ENCODE measurements at regions not wholly inside any gene's neighbourhood (a gene's known extent, or its start where the extent isn't known, plus 50 kb on each side); places are given as distances from the start of the nearest gene placed in this dataset.
A peak's percentile ranks its signal among the peaks of the same experiment; 100 is the strongest.

DNA sequence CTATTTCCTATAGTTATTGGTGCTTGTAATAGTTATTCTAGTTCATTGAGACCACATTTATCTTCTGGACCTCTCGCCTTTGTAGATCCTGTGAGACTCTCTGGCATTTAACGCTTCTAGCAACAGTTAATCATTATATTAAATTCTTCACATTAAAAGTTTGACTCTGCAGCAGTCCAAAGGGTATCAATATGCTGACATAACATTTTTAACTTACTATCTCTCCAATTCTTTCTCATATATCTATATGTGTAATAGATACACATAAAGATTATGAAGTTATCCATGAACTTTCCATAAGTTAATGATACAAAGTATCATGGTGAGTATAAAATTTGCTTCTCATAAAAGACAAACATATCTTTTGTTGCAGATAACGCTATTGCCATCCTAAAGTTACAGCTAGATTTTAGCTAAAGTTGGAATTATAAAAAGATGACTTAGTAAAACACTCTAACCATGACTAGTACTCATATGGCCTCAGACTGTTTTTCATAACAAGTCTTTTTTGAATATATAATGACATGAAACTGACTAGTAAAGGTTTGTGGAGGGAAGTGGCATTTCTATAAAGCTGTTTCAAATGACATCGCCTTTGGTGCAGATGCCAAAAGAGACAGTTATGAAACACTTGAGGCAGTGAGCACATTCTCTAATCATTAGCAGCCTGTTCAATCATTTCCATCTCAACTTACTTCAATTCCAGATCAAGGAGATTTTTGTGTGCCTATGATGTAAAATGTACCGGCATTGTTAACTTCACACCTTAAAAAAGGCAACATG is 379.3 kb upstream of the CBLB start:
- no peak overlapping the region for H3K4me3 ChIP-seq (ENCODE audit: low read depth, low read length)
- no peak for DNase-seq (ENCODE audit: low read depth)
- TF ChIP-seq, protein P1, sequence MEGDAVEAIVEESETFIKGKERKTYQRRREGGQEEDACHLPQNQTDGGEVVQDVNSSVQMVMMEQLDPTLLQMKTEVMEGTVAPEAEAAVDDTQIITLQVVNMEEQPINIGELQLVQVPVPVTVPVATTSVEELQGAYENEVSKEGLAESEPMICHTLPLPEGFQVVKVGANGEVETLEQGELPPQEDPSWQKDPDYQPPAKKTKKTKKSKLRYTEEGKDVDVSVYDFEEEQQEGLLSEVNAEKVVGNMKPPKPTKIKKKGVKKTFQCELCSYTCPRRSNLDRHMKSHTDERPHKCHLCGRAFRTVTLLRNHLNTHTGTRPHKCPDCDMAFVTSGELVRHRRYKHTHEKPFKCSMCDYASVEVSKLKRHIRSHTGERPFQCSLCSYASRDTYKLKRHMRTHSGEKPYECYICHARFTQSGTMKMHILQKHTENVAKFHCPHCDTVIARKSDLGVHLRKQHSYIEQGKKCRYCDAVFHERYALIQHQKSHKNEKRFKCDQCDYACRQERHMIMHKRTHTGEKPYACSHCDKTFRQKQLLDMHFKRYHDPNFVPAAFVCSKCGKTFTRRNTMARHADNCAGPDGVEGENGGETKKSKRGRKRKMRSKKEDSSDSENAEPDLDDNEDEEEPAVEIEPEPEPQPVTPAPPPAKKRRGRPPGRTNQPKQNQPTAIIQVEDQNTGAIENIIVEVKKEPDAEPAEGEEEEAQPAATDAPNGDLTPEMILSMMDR (IDR thresholded peaks at IDR 0.05; ENCODE audit: insufficient read depth, low read depth, low read length), result no peak

DNA sequence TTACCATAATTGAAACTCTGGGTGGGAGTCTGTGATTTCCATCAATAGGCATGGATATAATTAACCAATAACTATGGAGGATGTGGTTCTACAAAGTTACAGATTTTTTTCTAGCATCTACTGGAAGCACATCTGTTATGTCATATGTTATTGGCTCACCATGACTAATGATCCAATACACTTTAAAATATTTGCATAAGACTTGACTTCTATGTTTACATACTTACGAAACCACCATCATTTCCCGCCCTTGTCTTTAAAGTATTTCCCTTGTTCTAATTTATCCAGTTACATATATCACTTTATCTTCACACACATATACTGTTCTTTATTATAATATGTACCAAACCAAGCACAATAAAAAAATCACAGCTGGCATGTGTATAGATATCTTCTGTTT is 380.3 kb upstream of the CBLB start:
- DNase-seq (ENCODE audit: low read depth), result peak; percentile 80
- H3K4me3 ChIP-seq (ENCODE audit: low read depth, low read length), result no peak overlapping the region
- TF ChIP-seq, protein P1 (IDR thresholded peaks at IDR 0.05; ENCODE audit: insufficient read depth, low read depth, low read length), result no peak

DNA sequence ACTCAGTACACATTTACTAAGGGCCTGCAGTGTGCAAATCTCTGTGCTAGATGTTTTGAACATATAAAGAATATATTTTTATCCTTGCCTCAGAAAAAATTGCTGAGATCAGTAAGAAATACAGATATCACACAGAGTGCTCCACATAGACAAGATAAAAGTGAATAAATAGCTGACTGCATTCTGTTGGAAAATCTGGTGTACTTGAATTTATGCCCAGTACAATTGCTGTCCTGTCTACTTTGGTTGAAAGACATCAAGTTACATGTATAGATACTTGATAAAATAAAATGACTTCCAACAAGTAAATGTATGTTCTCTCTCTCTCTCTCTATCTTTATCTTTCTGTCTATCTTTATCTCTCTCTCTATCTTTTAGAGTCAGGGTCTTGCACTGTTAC is 381.2 kb upstream of the CBLB start:
- DNase-seq (ENCODE audit: low read depth), result no peak
- TF ChIP-seq, protein P1 (IDR thresholded peaks at IDR 0.05; ENCODE audit: insufficient read depth, low read depth, low read length), result no peak
- H3K4me3 ChIP-seq (ENCODE audit: low read depth, low read length), result no peak overlapping the region

DNA sequence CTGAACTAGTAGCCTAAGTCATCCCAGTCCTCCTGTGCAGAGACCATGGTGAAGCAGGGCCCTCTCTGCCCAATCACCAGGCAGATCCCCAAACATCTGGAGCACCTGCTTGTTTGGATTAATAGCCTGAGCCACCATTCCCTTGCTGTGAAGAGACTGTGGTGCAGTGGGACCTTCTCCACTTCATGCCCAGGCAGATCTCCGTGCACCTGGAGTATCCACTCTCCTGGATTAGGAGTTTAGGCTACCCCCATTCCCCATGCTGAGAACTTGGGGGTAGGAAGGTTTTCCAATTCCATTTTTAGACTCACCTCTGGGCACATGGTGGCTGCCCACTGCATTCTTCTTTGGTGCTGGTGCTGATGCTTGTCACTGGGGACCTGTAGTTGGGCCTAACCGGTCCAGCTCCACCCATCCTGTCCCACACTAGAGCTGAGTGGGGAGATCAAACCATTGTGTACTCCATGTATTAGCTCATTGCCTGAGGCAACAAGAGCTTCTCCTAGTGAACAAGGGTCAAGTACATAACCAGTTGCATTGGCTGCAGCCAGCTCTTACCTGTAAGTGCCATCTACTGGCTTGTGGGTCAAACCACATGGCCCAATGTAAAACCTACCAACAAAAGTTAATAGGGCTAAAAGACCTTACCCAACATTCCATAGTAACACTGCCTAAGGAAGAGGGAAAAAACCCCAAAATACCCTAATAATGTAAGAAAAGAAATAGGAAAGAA is 382.5 kb upstream of the CBLB start:
- TF ChIP-seq, protein P1 (IDR thresholded peaks at IDR 0.05; ENCODE audit: insufficient read depth, low read depth, low read length), result no peak
- DNase-seq (ENCODE audit: low read depth), result no peak
- no peak overlapping the region for H3K4me3 ChIP-seq (ENCODE audit: low read depth, low read length)

GRCh38 chr3:106255870-106256248 is 387.0 kb upstream of the CBLB start:
- H3K4me3 ChIP-seq (ENCODE audit: low read depth, low read length), result no peak overlapping the region
- TF ChIP-seq, protein P1 (IDR thresholded peaks at IDR 0.05; ENCODE audit: insufficient read depth, low read depth, low read length), result no peak
- no peak for DNase-seq (ENCODE audit: low read depth)

DNA sequence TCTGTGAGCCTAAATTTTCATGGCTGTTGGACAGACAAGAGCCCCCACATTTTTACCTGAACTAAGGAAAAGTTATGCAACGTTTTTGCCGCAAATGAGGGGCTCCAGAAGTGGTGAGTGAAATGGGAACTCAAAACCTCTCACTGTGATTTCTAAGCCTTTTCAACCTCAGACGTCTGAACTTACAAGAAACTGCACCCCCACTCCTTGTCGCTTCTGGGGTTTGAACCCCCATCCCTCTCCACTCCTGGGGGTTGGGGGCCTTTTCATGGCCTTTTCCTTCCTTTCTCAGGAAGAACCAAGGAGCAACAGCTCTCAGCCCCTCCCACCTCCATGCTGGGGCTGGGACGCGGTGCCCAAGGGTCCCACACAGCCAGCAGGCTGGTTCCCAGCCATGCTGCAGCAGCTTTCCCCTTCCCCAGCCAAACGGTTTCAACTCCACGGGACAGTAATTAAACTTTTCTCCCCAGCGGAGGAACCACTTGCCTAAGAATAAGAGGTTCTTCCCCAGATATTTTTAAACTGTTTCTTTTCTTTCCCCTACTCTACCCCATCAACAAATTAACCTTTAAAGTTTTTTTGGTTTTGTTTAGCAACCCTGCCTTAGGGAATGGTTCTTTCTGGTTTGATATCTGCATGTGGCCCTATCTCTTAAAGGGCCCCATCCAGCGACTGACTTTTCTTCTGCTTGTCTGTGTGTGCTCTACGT is 387.6 kb upstream of the CBLB start:
- no peak for DNase-seq (ENCODE audit: low read depth)
- TF ChIP-seq, protein P1 (IDR thresholded peaks at IDR 0.05; ENCODE audit: insufficient read depth, low read depth, low read length), result no peak
- no peak overlapping the region for H3K4me3 ChIP-seq (ENCODE audit: low read depth, low read length)
